NCI-H748 treated with DMSO at 0.1 percent for 48 hours (cell line): ENCODE measurements at regions not wholly inside any gene's neighbourhood (a gene's known extent, or its start where the extent isn't known, plus 50 kb on each side); places are given as distances from the start of the nearest gene placed in this dataset.

Experiments
- DNase-seq: peaks from one replicate; lab custom pipeline; 2025; lab: John Stamatoyannopoulos, UW

- DNase-seq = peak; percentile 50
Measured at GRCh38 chr14:66070542-66071319, 415.4 kb upstream of the CCDC196 start.

DNA sequence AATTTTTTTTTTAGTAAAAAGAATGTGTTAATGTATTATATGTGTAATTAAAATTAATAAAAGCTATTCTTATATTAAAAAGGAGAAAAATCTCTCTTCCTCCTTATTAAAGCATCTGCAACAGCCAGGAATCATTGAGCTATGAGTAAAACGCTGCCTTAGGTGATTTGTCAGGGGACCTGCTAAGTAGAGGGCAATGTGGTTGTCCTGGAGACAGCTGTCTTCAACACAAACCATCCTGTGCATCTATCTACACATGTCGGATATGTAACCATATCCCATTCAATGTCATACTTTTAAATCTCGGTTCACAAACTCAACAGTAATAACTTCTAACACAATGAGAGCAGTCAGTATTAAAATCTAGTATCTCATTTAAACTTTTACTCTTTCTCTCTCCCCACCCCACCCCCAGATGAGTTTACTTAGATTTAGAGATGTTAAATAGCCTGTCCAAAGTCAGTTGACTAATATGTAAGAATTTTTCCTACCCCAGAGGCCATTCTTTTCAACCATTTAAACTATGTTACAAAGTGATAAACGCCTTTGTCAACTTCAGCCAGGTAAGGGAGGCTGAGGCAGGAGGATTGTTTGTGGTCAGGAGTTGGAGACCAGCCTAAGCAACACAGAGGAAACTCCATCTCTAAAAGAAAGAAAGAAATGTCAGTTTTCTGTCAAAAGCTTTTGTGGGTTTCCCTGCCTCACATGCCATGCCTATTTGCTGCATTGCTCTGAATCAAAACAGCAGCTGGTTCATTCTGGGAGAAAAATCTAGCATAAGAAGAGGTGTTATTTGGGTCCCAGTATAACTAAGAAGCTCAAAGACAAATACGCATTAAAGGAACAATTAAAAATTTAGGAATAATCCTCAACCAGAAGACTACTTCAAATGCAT, 413.7 kb upstream of the CCDC196 start:
- no peak for DNase-seq

GRCh38 chr14:66074537-66074936, 411.6 kb upstream of the CCDC196 start:
- no peak for DNase-seq

DNA sequence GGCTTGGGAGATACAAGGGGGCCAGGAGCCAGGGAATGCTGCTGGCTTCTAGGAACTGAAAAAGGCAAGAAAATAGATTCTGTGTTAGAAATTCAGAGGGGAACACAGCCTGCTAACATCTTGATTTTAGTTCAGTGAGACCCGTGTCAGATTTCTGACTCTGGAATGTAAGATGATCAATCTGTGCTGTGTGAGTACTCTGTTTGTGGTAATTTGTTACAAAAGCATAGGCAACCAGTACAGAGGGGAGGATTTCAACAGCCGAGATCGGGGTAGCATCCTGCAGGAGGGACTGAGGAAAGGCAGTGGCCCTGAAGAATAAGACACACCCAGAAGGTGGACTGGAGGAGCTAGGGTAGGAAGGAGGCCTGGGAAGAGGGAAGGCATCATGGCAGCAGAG, 410.0 kb upstream of the CCDC196 start:
- DNase-seq = no peak

DNA sequence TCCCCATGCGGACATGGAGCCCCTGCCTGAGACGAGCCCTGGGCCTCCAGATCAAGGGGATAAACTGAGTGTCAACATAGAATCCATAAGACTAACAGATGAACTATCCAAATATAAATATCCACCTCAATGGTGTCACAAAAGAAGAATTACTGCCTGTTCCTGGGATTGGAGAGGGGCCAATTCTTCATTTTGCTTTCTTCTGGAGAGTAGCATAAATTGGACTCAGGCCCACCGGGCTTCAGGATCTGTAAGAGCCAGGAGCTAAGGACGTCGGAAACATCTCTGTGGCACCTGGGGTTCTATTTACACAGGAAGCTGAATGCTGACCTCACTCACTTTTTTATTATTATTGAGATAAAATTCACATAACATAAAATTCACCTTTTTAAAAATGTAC, 408.2 kb upstream of the CCDC196 start:
- no peak for DNase-seq

DNA sequence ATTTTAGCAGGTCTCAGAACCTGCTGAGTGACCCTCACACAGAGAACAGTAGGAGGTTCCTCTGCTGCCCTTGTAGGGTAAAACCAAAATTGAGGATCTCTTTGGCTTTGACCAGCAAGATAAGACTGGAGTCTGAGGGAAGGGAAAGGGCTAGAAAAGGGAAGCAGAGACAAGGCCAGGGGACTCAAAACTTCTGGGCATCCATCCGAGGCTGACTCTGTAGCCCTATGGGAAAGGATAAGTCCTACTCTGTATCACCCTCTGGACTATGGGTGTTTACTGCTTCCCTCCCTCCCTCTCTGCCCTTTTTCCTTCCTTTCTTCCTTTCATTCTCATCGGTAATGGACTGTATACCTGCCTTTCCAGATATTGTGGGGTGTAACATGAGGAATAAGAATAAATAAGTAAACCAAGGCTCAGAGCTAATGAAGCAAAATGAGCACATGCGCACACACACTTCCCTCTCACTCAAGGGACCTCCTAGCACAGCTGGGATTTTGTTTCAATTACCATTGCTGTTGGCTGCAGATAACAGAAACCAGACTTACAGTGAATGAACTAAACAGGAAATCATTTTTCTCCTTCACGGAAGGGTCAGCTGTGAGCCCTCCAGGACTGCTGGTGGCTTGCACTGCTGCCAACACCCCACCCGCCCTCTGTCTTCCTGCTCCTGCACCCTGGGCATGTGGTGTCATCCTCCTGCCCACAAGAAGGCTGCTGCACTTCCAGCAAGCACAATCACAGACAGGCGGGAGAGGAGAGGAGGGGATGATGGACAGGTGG, 404.4 kb upstream of the CCDC196 start:
- DNase-seq = no peak

- no peak for DNase-seq
Measured at GRCh38 chr14:66085224-66085623, 400.9 kb upstream of the CCDC196 start.

DNA sequence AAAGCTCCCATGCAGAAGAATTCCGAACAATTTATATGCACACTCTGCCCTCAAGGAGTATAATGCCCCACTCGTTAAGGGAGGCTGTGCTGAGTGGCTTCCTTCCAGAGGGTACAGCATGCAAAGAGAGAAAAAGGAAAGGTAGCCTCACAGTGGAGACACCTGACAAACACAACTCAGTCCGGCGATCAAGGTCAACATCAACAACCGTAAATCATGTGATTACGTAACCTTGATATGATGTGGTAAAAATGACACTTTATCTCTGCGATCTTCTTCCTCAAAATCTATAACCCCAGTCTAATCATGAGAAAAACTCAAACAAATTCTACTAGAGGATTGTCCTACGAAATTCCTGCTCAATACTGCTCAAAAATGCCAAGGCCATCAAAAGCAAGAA, 400.5 kb upstream of the CCDC196 start:
- DNase-seq = no peak

GRCh38 chr14:66087231-66087630, 398.9 kb upstream of the CCDC196 start:
- no peak for DNase-seq

DNA sequence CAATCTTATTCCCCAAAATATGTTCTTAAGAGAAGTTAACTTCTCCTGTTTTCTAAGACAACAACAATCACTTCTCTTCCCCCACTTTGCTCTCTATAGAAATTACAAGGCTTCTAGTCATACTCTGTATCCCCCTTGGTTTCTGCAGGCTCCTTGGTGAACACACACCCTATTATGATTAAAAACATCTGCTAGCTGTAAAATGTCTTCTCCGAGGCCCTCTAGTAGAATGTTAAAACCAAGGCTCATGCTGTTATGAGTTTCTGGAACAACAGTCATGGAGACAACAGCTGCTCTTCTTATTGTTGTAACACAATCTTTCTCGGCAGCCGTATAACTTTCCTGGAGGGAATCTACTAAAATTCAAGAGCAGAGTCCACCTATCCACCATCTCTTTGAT, 397.5 kb upstream of the CCDC196 start:
- DNase-seq = no peak

DNA sequence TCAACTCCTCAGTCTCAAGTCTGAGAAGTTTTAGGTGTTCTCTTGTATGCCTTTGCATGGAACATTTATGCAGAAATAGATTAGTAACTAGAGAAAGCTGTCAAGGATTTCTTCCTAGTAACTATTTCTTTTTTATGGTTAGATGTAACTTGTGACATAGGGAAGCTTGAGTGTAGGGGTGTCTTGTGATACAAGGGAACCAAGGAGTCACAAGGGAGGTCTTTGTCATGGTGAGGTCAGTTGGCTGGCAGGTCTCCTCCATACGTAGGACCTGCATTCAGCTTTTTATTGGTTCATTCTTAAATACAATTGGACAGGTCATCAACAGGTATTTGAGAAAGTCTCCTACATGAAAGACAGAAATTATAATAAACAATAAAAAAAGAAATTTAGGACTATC, 394.0 kb upstream of the CCDC196 start:
- no peak for DNase-seq

DNA sequence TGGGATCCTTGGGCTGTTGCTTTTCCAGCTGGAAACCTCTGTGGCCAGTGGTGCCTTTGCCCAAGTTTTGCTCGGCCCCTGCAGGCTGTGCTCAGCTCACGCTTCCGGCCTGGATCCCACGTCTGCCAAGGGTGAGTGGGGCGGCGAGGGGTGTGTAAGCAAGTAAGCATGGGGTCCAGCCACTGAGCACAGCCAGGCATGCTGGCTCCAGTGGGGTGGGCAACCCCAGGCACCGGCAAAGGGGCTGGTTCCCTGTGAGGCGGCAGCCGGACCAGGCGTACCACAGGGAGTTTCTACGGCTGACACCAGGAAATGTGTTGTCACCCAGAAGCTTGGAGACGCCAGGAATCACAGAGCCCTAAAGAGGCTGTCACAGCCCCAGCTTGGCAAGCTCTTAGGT, 393.4 kb upstream of the CCDC196 start:
- DNase-seq = no peak

- no peak for DNase-seq
Measured at GRCh38 chr14:66094001-66094727, 392.0 kb upstream of the CCDC196 start.

DNA sequence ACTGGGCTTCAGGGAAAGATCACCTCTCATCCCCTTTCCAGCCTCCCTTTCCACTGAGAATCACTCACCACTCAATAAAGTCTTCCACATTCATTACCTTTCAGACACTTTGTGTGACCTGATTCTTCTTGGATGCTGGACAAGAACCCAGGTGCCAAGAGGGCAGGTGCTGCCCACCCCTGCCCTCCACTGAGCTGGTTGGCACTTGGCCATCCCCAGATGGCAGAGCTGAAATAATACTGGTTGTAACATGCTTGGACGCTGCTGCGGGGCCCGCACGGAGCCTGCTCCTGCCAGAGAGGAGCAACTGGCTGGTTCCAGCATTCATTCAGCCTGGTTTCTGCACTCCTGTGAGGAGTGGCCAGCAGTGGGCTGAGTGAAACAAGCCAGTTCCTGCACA, 386.7 kb upstream of the CCDC196 start:
- no peak for DNase-seq

GRCh38 chr14:66099931-66100330, 386.2 kb upstream of the CCDC196 start:
- no peak for DNase-seq

GRCh38 chr14:66101662-66102061, 384.5 kb upstream of the CCDC196 start:
- no peak for DNase-seq

DNA sequence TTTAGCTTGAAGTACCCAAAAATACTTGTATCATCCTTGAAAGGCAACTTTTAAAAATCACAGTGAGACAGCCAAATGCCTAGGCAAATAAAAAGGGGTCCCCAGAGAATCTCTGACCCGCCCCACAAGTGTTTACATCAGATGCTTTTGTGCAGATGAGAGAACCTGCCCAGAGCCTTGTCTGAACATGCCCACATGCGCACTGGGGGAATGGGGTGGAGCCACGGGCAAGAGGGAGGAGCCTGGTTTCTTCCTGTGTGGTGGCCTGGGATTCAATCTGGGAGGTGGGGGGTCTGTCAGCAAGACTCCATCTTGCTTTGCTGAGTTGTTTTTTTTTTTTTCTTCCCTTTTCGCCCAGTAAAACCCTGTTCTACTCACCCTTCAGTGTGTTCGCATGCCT, 381.7 kb upstream of the CCDC196 start:
- no peak for DNase-seq

DNA sequence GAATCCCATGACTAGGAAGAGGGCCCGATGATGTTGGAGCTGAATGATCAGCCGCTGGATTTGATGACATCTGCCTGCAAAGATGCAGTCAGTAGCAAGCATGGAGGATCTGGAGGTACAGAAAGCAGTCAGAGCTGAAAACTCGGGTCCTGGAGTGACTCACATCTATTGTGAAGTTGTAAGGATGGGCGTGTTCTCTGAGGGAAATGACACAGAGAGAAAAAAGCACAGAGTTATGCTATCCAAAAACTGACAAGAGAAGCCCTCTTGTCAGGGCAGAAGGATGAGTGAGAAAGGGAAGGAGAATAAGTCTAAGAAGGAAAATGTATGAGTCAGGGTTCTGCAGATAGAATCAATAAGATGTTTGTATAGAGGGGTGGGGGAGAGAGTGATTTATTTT, 380.4 kb upstream of the CCDC196 start:
- no peak for DNase-seq

GRCh38 chr14:66109426-66109825, 376.7 kb upstream of the CCDC196 start:
- no peak for DNase-seq

DNA sequence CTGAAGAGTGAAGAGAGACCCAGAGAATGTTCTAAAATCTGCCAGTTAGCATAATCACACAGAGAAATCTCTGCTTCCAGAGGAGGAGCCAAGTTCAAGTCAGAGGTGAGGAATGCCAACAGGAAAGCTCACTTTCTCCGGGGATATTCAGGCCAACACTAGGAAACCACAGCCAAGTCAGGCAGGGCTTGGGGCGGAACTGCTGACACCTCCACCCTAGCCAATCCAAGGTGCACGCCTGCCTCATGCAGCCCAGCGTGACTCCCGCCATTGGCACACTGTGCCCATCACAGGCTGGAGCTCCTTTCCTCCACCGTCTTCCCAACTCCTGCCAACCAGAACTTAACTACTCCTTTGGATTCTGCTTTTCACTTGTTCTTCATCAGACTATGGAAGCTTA, 374.3 kb upstream of the CCDC196 start:
- DNase-seq = no peak

DNA sequence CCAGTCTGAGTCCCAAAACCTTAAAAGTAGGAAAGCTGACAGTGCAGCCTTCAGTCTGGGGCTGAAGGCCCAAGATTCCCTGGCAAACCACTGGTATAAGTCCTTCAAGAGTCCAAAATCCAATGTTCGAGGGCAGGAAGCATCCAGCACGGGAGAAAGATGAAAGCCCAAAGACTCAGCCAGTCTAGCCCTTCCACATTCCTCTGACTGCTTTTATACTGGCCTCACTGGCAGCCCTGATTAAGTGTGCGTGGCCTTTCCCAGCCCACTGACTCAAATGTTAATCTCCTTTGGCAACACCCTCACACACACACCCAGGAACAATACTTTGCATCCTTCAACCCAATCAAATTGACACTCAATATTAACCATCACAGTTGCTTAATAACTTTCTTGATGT, 372.1 kb upstream of the CCDC196 start:
- DNase-seq = no peak
